ENCODE measurements at regions not wholly inside any gene's neighbourhood (a gene's known extent, or its start where the extent isn't known, plus 50 kb on each side); places are given as distances from the start of the nearest gene placed in this dataset.
"Not testable (repeated sequence)": the region's sequence is repeated elsewhere in the genome, so short reads cannot be mapped to it uniquely, and the experiment has no call there.

DNA sequence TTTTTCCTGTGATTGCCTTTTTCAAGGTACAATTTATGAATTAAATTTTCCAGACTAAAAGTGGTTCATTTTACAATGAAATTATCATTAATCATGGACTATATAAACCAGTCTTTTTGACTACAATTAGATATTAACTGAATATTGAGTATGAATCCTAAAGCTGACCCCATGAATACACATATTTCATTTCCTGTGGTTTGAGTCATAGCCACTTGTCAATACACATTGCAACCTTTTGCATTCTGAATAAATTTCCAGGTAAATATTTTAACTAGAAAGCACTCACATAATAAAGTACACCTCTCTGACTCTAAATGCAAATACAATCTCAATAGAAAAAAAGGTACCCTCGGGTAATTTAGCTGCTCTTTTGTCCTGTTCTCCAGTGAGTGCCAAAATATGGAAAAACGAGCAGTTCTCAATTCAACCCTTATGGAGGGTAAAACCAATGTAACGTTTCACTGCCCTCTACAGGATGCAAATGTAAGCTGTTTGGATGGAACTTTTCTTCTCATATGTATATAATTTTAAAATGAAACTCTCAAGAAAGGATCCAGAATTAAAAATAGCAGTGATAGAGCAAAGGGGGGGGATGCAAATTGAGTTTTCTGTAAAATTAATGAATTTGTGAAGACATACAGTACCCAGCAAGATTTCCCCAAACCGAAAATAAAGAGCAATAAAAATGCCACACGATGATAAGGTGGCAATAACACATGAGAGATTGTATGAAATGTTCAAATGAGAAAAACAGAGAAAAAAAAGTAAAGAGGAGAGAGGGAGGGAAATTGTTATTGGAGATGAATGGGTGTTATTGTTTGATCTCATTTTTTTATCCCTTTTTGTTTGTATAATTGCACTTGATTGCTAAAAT is 1795.7 kb upstream of the PIK3C3 start:
- no peaks in the 10 kb centered on the region for H3K4me1 ChIP-seq
- no peaks in the 10 kb centered on the region for H3K9me3 ChIP-seq
- no peak for ATAC-seq (ENCODE audit: low FRiP score in 2 of 2)
- 19 to 32% methylated on average over 5 of the region's 5 CpGs for WGBS, 2 donors
- no peaks in the 10 kb centered on the region for H3K27me3 ChIP-seq
- H3K4me3 ChIP-seq, result no peak overlapping the region
- no peak overlapping the region for H3K27ac ChIP-seq
- no peaks in the 10 kb centered on the region for H3K36me3 ChIP-seq
- no peak for DNase-seq
- TF ChIP-seq, protein P1, sequence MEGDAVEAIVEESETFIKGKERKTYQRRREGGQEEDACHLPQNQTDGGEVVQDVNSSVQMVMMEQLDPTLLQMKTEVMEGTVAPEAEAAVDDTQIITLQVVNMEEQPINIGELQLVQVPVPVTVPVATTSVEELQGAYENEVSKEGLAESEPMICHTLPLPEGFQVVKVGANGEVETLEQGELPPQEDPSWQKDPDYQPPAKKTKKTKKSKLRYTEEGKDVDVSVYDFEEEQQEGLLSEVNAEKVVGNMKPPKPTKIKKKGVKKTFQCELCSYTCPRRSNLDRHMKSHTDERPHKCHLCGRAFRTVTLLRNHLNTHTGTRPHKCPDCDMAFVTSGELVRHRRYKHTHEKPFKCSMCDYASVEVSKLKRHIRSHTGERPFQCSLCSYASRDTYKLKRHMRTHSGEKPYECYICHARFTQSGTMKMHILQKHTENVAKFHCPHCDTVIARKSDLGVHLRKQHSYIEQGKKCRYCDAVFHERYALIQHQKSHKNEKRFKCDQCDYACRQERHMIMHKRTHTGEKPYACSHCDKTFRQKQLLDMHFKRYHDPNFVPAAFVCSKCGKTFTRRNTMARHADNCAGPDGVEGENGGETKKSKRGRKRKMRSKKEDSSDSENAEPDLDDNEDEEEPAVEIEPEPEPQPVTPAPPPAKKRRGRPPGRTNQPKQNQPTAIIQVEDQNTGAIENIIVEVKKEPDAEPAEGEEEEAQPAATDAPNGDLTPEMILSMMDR (IDR thresholded peaks at IDR 0.05), result peak in 4 of 6 experiments; percentile 11 to 30 (median 20)
- no peak for TF ChIP-seq POLR2A (IDR thresholded peaks at IDR 0.05)

DNA sequence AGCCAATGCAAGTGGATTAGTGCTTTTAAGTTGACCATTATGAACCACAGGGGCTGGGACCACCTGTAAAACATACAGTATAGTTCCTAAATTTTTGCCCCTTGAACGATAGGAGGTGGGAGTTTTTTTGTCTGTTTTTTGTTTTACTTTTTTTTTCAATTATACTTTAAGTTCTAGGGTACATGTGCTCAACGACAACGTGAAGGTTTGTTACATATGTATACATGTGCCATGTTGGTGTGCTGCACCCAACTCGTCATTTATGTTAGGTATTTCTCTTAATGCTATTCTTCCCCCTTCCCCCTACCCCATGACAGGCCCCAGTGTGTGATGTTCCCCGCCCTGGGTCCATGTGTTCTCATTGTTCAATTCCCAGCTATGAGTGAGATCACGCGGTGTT is 1797.9 kb upstream of the PIK3C3 start:
- Histone ChIP-seq H3K36me3 (no peaks in the 10 kb centered on the region), H3K4me1 (no peaks in the 10 kb centered on the region), H3K4me3 (no peak overlapping the region), H3K9me3 (no peaks in the 10 kb centered on the region), H3K27ac (no peak overlapping the region), H3K27me3 (no peaks in the 10 kb centered on the region)
- DNase-seq (no peak), ATAC-seq (ENCODE audit: low FRiP score in 2 of 2) (no peak)
- 81 to 91% methylated on average over 7 of the region's 7 CpGs for WGBS, 2 donors
- TF ChIP-seq, protein P1 (IDR thresholded peaks at IDR 0.05), result no peak
- TF ChIP-seq EP300 (IDR thresholded peaks at IDR 0.05), result no peak
- no peak for TF ChIP-seq POLR2AphosphoS5 (IDR thresholded peaks at IDR 0.05)
- TF ChIP-seq POLR2A (IDR thresholded peaks at IDR 0.05), result no peak

DNA sequence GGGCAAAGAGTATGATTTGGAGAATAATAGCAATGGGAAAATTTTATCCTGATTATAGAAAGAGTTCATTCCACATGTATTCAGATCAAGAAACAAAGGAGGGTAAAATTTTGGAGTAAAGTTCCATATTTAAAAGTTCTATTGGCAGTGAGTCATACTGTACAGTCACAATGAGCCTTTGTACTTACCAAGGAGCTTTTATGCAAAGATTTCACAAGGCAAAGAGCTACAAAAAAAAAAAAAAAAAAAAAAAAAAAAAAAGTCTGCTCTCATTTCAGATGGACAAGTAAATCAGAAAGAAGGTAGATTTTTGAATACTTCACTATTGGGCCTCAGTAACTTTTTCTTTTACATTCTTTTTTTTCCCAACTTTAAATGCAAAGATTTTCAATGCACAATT is 1802.2 kb upstream of the PIK3C3 start:
- H3K36me3 ChIP-seq, result no peaks in the 10 kb centered on the region
- ATAC-seq (ENCODE audit: low FRiP score in 2 of 2) (no peak), DNase-seq (no peak)
- H3K4me3 ChIP-seq, result no peak overlapping the region
- TF ChIP-seq POLR2A (IDR thresholded peaks at IDR 0.05) (no peak), EP300 (IDR thresholded peaks at IDR 0.05) (no peak)
- TF ChIP-seq, protein P1 (IDR thresholded peaks at IDR 0.05), result no peak
- no peaks in the 10 kb centered on the region for H3K4me1 ChIP-seq
- no peaks in the 10 kb centered on the region for H3K27me3 ChIP-seq
- H3K9me3 ChIP-seq, result no peaks in the 10 kb centered on the region
- no peak overlapping the region for H3K27ac ChIP-seq

DNA sequence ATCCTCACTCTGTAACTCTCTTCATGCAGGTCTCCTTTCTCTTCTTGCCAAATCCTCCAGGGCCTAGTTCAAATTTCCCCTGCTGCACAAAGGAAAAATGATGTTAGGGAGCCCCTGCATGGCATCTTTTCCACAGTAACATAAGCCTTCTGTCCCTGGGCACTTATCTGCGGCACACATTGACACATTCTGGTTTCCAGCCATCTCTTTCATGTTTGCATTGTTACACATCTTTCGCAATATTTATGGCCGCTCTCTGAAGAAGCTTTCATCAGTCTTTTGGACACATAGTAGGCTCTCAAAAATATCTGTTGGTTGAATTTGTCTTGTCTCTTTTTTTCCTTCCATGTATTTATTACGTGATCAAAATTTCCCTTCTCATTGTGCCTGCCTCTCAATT is 1806.1 kb upstream of the PIK3C3 start:
- no peak for TF ChIP-seq POLR2AphosphoS5 (IDR thresholded peaks at IDR 0.05)
- TF ChIP-seq POLR2A (IDR thresholded peaks at IDR 0.05), result no peak
- no peak for TF ChIP-seq EP300 (IDR thresholded peaks at IDR 0.05)
- TF ChIP-seq, protein P1 (IDR thresholded peaks at IDR 0.05), result no peak
- 69 to 81% methylated on average over 4 of the region's 4 CpGs for WGBS, 2 donors
- ATAC-seq (ENCODE audit: low FRiP score in 2 of 2), result no peak
- no peaks in the 10 kb centered on the region for H3K36me3 ChIP-seq
- no peaks in the 10 kb centered on the region for H3K9me3 ChIP-seq
- no peaks in the 10 kb centered on the region for H3K4me1 ChIP-seq
- no peak overlapping the region for H3K4me3 ChIP-seq
- DNase-seq, result no peak
- no peaks in the 10 kb centered on the region for H3K27me3 ChIP-seq
- H3K27ac ChIP-seq, result no peak overlapping the region

GRCh38 chr18:40133253-40133652 is 1821.8 kb upstream of the PIK3C3 start:
- ATAC-seq (ENCODE audit: low FRiP score in 2 of 2) (no peak), DNase-seq (no peak)
- H3K27me3 ChIP-seq, result no peaks in the 10 kb centered on the region
- TF ChIP-seq POLR2AphosphoS5 (IDR thresholded peaks at IDR 0.05) (no peak), POLR2A (IDR thresholded peaks at IDR 0.05) (no peak), EP300 (IDR thresholded peaks at IDR 0.05) (no peak)
- TF ChIP-seq, protein P1 (IDR thresholded peaks at IDR 0.05), result no peak
- H3K36me3 ChIP-seq, result no peaks in the 10 kb centered on the region
- peaks cover 0 to 11% (median 0%) of the 10 kb centered on the region in 4 donors for H3K9me3 ChIP-seq
- H3K27ac ChIP-seq, result no peak overlapping the region
- WGBS, 2 donors, result 76 to 88% methylated on average over 2 of the region's 2 CpGs
- H3K4me1 ChIP-seq, result no peaks in the 10 kb centered on the region
- no peak overlapping the region for H3K4me3 ChIP-seq

- not testable (repeated sequence) for H3K4me1 ChIP-seq; DNase-seq; H3K4me3 ChIP-seq; ATAC-seq (ENCODE audit: low FRiP score in 2 of 2); H3K27me3 ChIP-seq; H3K27ac ChIP-seq; H3K36me3 ChIP-seq
- peaks cover 0 to 11% (median 0%) of the 10 kb centered on the region in 4 donors for H3K9me3 ChIP-seq
- 84 to 87% methylated on average over 4 of the region's 4 CpGs for WGBS, 2 donors
Observed at GRCh38 chr18:40132438-40132837, 1822.6 kb upstream of the PIK3C3 start.
